Trophoblast cell (in vitro differentiated cells and primary cell): ENCODE measurements at regions not wholly inside any gene's neighbourhood (a gene's known extent, or its start where the extent isn't known, plus 50 kb on each side); places are given as distances from the start of the nearest gene placed in this dataset.
A peak's percentile ranks its signal among the peaks of the same experiment; 100 is the strongest.

Experiments used
- DNase-seq, 2 donors: peaks; one replicate each; pipeline ENCODE4 v3.0.0-alpha.2; 2016
- H2AFZ ChIP-seq: 2 replicates; pipeline ENCODE4 v1.6.1; 2013; ENCODE audit warnings: low read length, moderate library complexity, mild to moderate bottlenecking; ENCODE audit not compliant: insufficient read depth, poor library complexity
- H2AK5ac ChIP-seq: 2 replicates; pipeline ENCODE4 v1.6.1; 2013; ENCODE audit warnings: mild to moderate bottlenecking, low read length
- H2BK120ac ChIP-seq: 2 replicates; pipeline ENCODE4 v1.6.1; 2013; ENCODE audit warnings: low read length, mild to moderate bottlenecking, moderate library complexity; ENCODE audit not compliant: insufficient read depth, poor library complexity
- H2BK12ac ChIP-seq: 2 replicates; pipeline ENCODE4 v1.6.1; 2013; ENCODE audit warnings: mild to moderate bottlenecking, low read length, moderate library complexity
- H2BK5ac ChIP-seq: 2 replicates; pipeline ENCODE4 v1.6.1; 2013; ENCODE audit warnings: low read length, low read depth, moderate library complexity, mild to moderate bottlenecking; ENCODE audit not compliant: poor library complexity
- H3K14ac ChIP-seq: 2 replicates; pipeline ENCODE4 v1.6.1; 2013; ENCODE audit warnings: mild to moderate bottlenecking, low read length
- H3K18ac ChIP-seq: 2 replicates; pipeline ENCODE4 v1.6.1; 2013; ENCODE audit warnings: mild to moderate bottlenecking, low read length
- H3K23ac ChIP-seq: 2 replicates; pipeline ENCODE4 v1.6.1; 2013; ENCODE audit warnings: low read length
- H3K27ac ChIP-seq: 2 replicates; pipeline ENCODE4 v1.5.1; 2013; ENCODE audit warnings: low read depth, mild to moderate bottlenecking, inconsistent platforms, low read length, moderate library complexity
- H3K27me3 ChIP-seq: 2 replicates; pipeline ENCODE4 v1.6.1; 2013; ENCODE audit warnings: inconsistent platforms, mild to moderate bottlenecking, low read length, moderate library complexity; ENCODE audit not compliant: insufficient read depth
- H3K36me3 ChIP-seq, 2 experiments: 1 replicate in 1 of 2; 2 replicates in 1 of 2; pipeline ENCODE4 v1.6.1; 2013; ENCODE audit warnings: low read length in 2 of 2, mild to moderate bottlenecking in 2 of 2, moderate library complexity in 1 of 2; ENCODE audit not compliant: insufficient read depth in 2 of 2, control insufficient read depth in 1 of 2
- H3K4ac ChIP-seq: 2 replicates; pipeline ENCODE4 v1.6.1; 2013; ENCODE audit warnings: low read depth, mild to moderate bottlenecking, low read length, moderate library complexity
- H3K4me1 ChIP-seq, 2 experiments: 1 replicate in 1 of 2; 2 replicates in 1 of 2; pipeline ENCODE4 v1.6.1; 2013; ENCODE audit warnings: low read length in 2 of 2, mild to moderate bottlenecking in 2 of 2, moderate library complexity in 1 of 2; ENCODE audit not compliant: insufficient read depth in 2 of 2, control insufficient read depth in 1 of 2
- H3K4me2 ChIP-seq: 2 replicates; pipeline ENCODE4 v1.6.1; 2013; ENCODE audit warnings: inconsistent platforms, mild to moderate bottlenecking, low read length, moderate library complexity
- H3K4me3 ChIP-seq: 2 replicates; pipeline ENCODE4 v1.5.1; 2013; ENCODE audit warnings: mild to moderate bottlenecking, low read depth, low read length, inconsistent platforms
- H3K79me1 ChIP-seq: one replicate; pipeline ENCODE4 v1.6.1; 2013; ENCODE audit warnings: low read length
- H3K79me2 ChIP-seq: 2 replicates; pipeline ENCODE4 v1.6.1; 2013; ENCODE audit warnings: low read length, mild to moderate bottlenecking; ENCODE audit not compliant: control insufficient read depth, insufficient read depth, poor library complexity
- H3K9ac ChIP-seq: 2 replicates; pipeline ENCODE4 v1.6.1; 2013; ENCODE audit warnings: mild to moderate bottlenecking, low read length
- H3K9me3 ChIP-seq: 2 replicates; pipeline ENCODE4 v1.6.1; 2013; ENCODE audit warnings: low read depth, mild to moderate bottlenecking, control low read depth, inconsistent platforms, low read length; ENCODE audit not compliant: insufficient read depth
- H4K12ac ChIP-seq: 2 replicates; pipeline ENCODE4 v1.6.1; 2013; ENCODE audit warnings: low read depth, mild to moderate bottlenecking, low read length, moderate library complexity
- H4K8ac ChIP-seq: 2 replicates; pipeline ENCODE4 v1.6.1; 2013; ENCODE audit warnings: low read depth, mild to moderate bottlenecking, low read length, moderate library complexity
- H4K91ac ChIP-seq: one replicate; pipeline ENCODE4 v1.6.1; 2013; ENCODE audit warnings: low read depth, mild to moderate bottlenecking, low read length, moderate library complexity
- WGBS: extraction: QIAGEN DNeasy Blood & Tissue Kit; methylation state at CpG from one replicate; pipeline ENCODE4 v1.1.7; 2013; ENCODE audit warnings: missing lambda C conversion rate; ENCODE audit not compliant: insufficient read length, insufficient coverage; ENCODE audit errors: extremely low coverage; 5-methylcytosine and 5-hydroxymethylcytosine counted together

DNA sequence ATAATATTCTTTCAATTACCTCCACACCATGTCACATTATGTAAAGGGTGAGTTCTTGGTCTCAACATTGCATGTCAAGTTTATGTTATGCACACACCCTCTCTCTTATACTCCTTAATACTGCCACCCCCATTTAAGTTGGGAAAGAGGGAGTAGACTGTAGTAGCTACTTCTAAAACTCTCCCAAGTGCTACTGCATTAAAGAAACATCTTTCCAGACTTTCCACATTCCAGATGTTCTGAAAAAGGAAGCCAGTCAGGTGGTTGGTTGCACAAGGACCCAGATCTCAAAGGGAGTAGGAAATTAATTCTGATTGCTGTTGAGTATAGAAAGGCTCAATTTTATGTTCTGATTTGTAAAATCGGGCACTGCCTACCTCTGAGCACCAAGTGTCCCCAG is 419.5 kb downstream of the CD83 start:
- Histone ChIP-seq H3K14ac (no peak overlapping the region), H2BK120ac (no peak overlapping the region), H3K23ac (no peak overlapping the region), H3K4me1 (no peaks in the 10 kb centered on the region), H3K9me3 (no peaks in the 10 kb centered on the region), H2AFZ (no peak overlapping the region), H2BK12ac (no peak overlapping the region), H3K79me1 (no peaks in the 10 kb centered on the region), H3K18ac (no peak overlapping the region), H3K79me2 (no peaks in the 10 kb centered on the region), H3K9ac (no peak overlapping the region), H3K27me3 (no peaks in the 10 kb centered on the region), H3K4ac (no peak overlapping the region), H2BK5ac (no peak overlapping the region), H3K27ac (no peak overlapping the region), H4K12ac (no peak overlapping the region), H3K36me3 (no peaks in the 10 kb centered on the region), H3K4me3 (no peak overlapping the region), H4K91ac (no peak overlapping the region), H2AK5ac (no peak overlapping the region), H4K8ac (no peak overlapping the region), H3K4me2 (no peak overlapping the region)
- peak; percentile 48 to 81 for DNase-seq
- WGBS, result no CpG with 5 or more reads among the region's 1 CpG

DNA sequence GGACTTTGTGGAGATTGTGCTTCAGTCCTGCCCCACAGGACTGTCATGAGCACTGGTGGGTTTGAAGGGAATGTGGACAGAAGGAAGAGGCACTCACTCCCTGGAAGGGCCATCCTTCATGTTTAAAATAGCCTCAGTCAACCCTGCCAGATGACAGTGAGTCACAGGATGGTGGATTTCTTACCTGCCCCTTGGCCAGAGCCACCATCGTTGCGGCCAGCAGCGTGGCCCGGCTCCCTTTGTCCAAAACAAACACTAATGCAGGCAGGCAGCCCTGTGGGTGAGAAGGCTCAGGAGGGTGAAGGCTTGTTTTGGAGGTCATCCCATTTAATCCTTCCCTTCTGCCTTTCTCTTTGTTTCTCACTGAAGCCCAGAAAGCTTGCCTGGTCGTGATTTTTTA is 422.7 kb downstream of the CD83 start:
- H4K91ac ChIP-seq, result no peak overlapping the region
- no peak overlapping the region for H2BK12ac ChIP-seq
- no peak overlapping the region for H3K27ac ChIP-seq
- H3K9me3 ChIP-seq, result no peaks in the 10 kb centered on the region
- H4K12ac ChIP-seq, result no peak overlapping the region
- H3K9ac ChIP-seq, result no peak overlapping the region
- H3K79me2 ChIP-seq, result no peaks in the 10 kb centered on the region
- H3K23ac ChIP-seq, result no peak overlapping the region
- H3K4me1 ChIP-seq, result no peaks in the 10 kb centered on the region
- H3K36me3 ChIP-seq, result no peaks in the 10 kb centered on the region
- DNase-seq, result peak; percentile 64 to 73
- H3K18ac ChIP-seq, result no peak overlapping the region
- H2BK120ac ChIP-seq, result no peak overlapping the region
- no peaks in the 10 kb centered on the region for H3K27me3 ChIP-seq
- no peak overlapping the region for H3K4me2 ChIP-seq
- H2BK5ac ChIP-seq, result no peak overlapping the region
- H2AFZ ChIP-seq, result no peak overlapping the region
- no peak overlapping the region for H3K14ac ChIP-seq
- H4K8ac ChIP-seq, result no peak overlapping the region
- no peak overlapping the region for H2AK5ac ChIP-seq
- no peak overlapping the region for H3K4ac ChIP-seq
- no peaks in the 10 kb centered on the region for H3K79me1 ChIP-seq
- no CpG with 5 or more reads among the region's 5 CpGs for WGBS
- no peak overlapping the region for H3K4me3 ChIP-seq

DNA sequence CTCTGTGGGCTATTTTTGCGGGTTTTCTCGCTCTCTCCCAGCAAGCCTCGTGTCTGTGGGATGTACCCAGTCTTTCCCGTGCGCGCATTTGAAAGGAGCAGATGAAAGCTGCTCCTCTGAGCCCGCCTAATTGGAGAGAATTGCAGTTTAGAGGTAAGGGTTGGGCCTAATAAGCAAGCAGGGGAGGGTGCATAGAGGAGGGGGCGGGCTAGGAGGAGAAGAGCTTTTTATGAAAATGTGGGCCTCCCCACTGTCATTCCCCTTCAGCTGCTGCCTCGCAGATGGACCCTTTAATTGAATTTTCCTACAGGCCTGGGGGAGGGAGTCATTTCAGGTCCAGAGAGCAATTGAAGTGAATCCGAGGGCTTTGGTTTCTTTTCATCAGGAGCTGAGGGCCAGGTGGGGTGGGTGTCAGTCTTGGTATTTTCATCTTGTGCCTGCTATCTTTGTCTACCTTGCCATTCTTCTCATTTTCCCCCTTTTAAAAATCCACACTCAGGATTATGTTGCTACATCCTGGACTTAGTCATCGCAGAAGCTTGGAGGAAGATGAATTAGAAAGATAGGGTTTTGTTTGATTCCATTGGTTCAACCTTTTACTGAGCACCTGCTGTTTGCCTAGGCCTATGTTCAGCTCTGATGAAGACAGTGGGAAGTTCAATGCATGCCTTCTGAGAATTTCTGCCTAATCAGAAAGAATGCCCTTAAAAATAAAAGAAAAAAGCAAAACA is 423.4 kb downstream of the CD83 start:
- no CpG with 5 or more reads among the region's 11 CpGs for WGBS

DNA sequence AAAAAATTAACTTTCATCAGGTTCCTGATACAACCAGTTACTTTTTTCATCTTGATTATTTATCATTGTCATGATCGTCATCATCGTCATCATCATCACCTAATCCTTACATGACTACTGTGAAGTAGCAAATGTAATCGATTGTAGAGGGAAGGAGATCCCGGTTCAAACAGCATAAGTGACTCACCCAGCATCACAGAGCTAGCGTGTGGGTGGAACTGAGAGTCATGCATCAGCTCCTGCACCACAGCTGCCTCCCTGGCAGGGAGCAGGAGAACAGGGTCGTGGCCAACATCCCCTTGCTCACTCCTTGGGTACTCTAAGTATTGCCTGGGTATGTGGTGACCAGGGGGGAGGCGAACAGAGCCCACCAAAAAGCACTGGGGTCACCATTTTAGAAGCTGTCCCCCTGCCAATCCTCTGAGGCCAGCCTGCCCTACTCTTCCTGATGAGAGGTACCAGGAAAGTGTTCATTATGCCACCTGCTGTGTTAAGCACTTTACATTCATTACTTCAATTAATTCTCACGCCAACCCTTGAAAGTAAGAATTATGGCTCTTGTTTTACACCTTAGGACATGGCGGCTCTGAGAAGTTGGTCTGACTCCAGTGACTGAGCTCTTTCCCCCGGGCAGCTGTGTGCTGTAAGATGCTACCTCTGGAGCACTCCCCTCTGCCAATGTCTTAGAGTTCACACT is 425.2 kb downstream of the CD83 start:
- Histone ChIP-seq H3K4me2 (no peak overlapping the region), H3K79me2 (no peaks in the 10 kb centered on the region), H3K4ac (no peak overlapping the region), H3K4me3 (no peak overlapping the region), H4K12ac (no peak overlapping the region), H3K14ac (no peak overlapping the region), H2BK120ac (no peak overlapping the region), H3K9me3 (no peaks in the 10 kb centered on the region), H3K23ac (no peak overlapping the region), H3K18ac (no peak overlapping the region), H4K8ac (no peak overlapping the region), H4K91ac (no peak overlapping the region), H2AK5ac (no peak overlapping the region), H2BK5ac (no peak overlapping the region), H3K4me1 (no peaks in the 10 kb centered on the region), H3K36me3 (no peaks in the 10 kb centered on the region), H3K9ac (no peak overlapping the region), H3K27ac (no peak overlapping the region), H2BK12ac (no peak overlapping the region), H3K27me3 (no peaks in the 10 kb centered on the region), H3K79me1 (no peaks in the 10 kb centered on the region), H2AFZ (no peak overlapping the region)
- no peak for DNase-seq
- no CpG with 5 or more reads among the region's 10 CpGs for WGBS

More for the DNA sequence above, 423.4 kb downstream of the CD83 start:
- DNase-seq, result peak in 1 of 2 donors; percentile 51
- H4K91ac ChIP-seq, result no peak overlapping the region
- no peak overlapping the region for H4K12ac ChIP-seq
- no peaks in the 10 kb centered on the region for H3K36me3 ChIP-seq
- H3K27me3 ChIP-seq, result no peaks in the 10 kb centered on the region
- H3K4me1 ChIP-seq, result no peaks in the 10 kb centered on the region
- H2BK12ac ChIP-seq, result no peak overlapping the region
- no peak overlapping the region for H2AFZ ChIP-seq
- H3K18ac ChIP-seq, result no peak overlapping the region
- no peak overlapping the region for H4K8ac ChIP-seq
- no peaks in the 10 kb centered on the region for H3K9me3 ChIP-seq
- H3K4me3 ChIP-seq, result no peak overlapping the region
- H3K14ac ChIP-seq, result no peak overlapping the region
- H2BK5ac ChIP-seq, result no peak overlapping the region
- no peak overlapping the region for H3K9ac ChIP-seq
- H3K79me1 ChIP-seq, result no peaks in the 10 kb centered on the region
- H3K79me2 ChIP-seq, result no peaks in the 10 kb centered on the region
- no peak overlapping the region for H3K23ac ChIP-seq
- H2BK120ac ChIP-seq, result no peak overlapping the region
- no peak overlapping the region for H3K27ac ChIP-seq
- H2AK5ac ChIP-seq, result no peak overlapping the region
- H3K4ac ChIP-seq, result no peak overlapping the region
- no peak overlapping the region for H3K4me2 ChIP-seq
